GM12878 (cell line): ENCODE measurements at regions not wholly inside any gene's neighbourhood (a gene's known extent, or its start where the extent isn't known, plus 50 kb on each side); places are given as distances from the start of the nearest gene placed in this dataset.

Experiments
- ATAC-seq: fragments of 200-7000 bp; cut with Tn5 transposase; 3 replicates; pipeline ENCODE4 v1.9.1; 2020; ENCODE audit warnings: mild to moderate bottlenecking, moderate library complexity
- BruUV-seq: library from RNA; stranded (reverse); fragments of 400-500 nt; replicated peaks from 2 replicates; lab custom pipeline; 2021; lab: Mats Ljungman, UMichigan
- CTCF ChIA-PET: fragments of 300-600 bp; sonication (Branson Sonifier 250); formaldehyde crosslinking; extraction: SDS; loops from one replicate; lab custom pipeline; 2021; ENCODE audit warnings: inconsistent platforms; lab: Yijun Ruan, JAX
- POLR2A ChIA-PET: fragments of 350-600 bp; formaldehyde crosslinking; extraction: SDS; loops from one replicate; lab custom pipeline; 2021; ENCODE audit warnings: inconsistent platforms; lab: Charles Lee
- RAD21 ChIA-PET: fragments of 300-600 bp; sonication (Branson Sonifier 250); formaldehyde crosslinking; loops from one replicate; lab custom pipeline; 2023; ENCODE audit warnings: antibody characterized with exemption; ENCODE audit not compliant: unreplicated experiment; lab: Charles Lee
- SMC1A ChIA-PET: fragments of 300-600 bp; sonication (Branson Sonifier 250); formaldehyde crosslinking; loops from one replicate; lab custom pipeline; 2023; ENCODE audit not compliant: unreplicated experiment, uncharacterized antibody; lab: Charles Lee
- DNase-seq: peaks from one replicate; pipeline ENCODE4 v3.0.0-alpha.2; 2011; ENCODE audit warnings: low read depth, low spot score
- FAIRE-seq: peaks from 3 replicates; lab custom pipeline; 2011; peaks lifted over from hg19 to GRCh38; lab: Jason Lieb, UNC
- H2AFZ ChIP-seq: 2 replicates; pipeline ENCODE4 v1.6.0; 2011; ENCODE audit warnings: low read depth, low read length, control low read depth; ENCODE audit not compliant: control insufficient read depth
- H3K27ac ChIP-seq: 2 replicates; pipeline ENCODE4 v1.5.1; 2011; ENCODE audit warnings: control low read depth; ENCODE audit not compliant: control insufficient read depth, insufficient read depth
- H3K27me3 ChIP-seq, 2 experiments: replicated peaks in 1 of 2; 2 replicates each; pipeline versions ENCODE4 v1.6.0 to v1.6.1; 2011; ENCODE audit warnings: low read length in 1 of 2; ENCODE audit not compliant: control insufficient read depth in 2 of 2, insufficient read depth in 2 of 2
- H3K36me3 ChIP-seq, 2 experiments: 2 replicates each; pipeline ENCODE4 v1.5.1; 2011; ENCODE audit warnings: low read length in 1 of 2; ENCODE audit not compliant: control insufficient read depth in 2 of 2, insufficient read depth in 2 of 2
- H3K4me1 ChIP-seq: 2 replicates; pipeline ENCODE4 v1.6.1; 2011; ENCODE audit warnings: mild to moderate bottlenecking, low read length, moderate library complexity, mixed read lengths; ENCODE audit not compliant: control insufficient read depth, insufficient read depth
- H3K4me2 ChIP-seq: 2 replicates; pipeline ENCODE4 v1.6.0; 2011; ENCODE audit warnings: control low read depth; ENCODE audit not compliant: control insufficient read depth, insufficient read depth
- H3K4me3 ChIP-seq: fragments of 200-600 bp; sonication (generic); 2 replicates; pipeline ENCODE4 v1.5.1; 2016
- H3K79me2 ChIP-seq: 2 replicates; pipeline ENCODE4 v1.6.0; 2011; ENCODE audit warnings: low read length; ENCODE audit not compliant: control insufficient read depth, insufficient read depth
- H3K9ac ChIP-seq: 2 replicates; pipeline ENCODE4 v1.8.0; 2011; ENCODE audit warnings: low read length, control low read depth, mixed read lengths; ENCODE audit not compliant: control insufficient read depth, insufficient read depth
- H3K9me3 ChIP-seq: replicated peaks from 3 replicates; pipeline ENCODE4 v1.5.1; 2011; ENCODE audit warnings: mild to moderate bottlenecking, low read length; ENCODE audit not compliant: control insufficient read depth, insufficient read depth
- H4K20me1 ChIP-seq: 2 replicates; pipeline ENCODE4 v1.6.0; 2011; ENCODE audit not compliant: control insufficient read depth, insufficient read depth
- CHD1 ChIP-seq: IDR thresholded peaks from 2 replicates; pipeline ENCODE4 v1.6.1; 2012; ENCODE audit warnings: low read depth, low read length, improper control_type of control experiment
- CREB1 ChIP-seq: IDR thresholded peaks from 2 replicates; pipeline ENCODE4 v1.6.1; 2012; ENCODE audit warnings: low read depth, mild to moderate bottlenecking, inconsistent platforms
- HCFC1 ChIP-seq: fragments of 150-350 bp; IDR thresholded peaks from 2 replicates; pipeline ENCODE4 v1.6.1; 2014; ENCODE audit warnings: low read length
- HDAC2 ChIP-seq: fragments of 200-600 bp; sonication (generic); IDR thresholded peaks from 2 replicates; pipeline ENCODE4 v1.6.1; 2017
- NR2F1 ChIP-seq: fragments of 450-650 bp; conservative IDR thresholded peaks from 2 replicates; pipeline ENCODE4 v1.6.1; 2017; ENCODE audit warnings: mild to moderate bottlenecking
- POU2F2 ChIP-seq: IDR thresholded peaks from 3 replicates; pipeline ENCODE4 v1.6.1; 2011; ENCODE audit warnings: low read depth, mild to moderate bottlenecking, low read length, borderline replicate concordance
- RAD21 ChIP-seq: IDR thresholded peaks from 2 replicates; pipeline ENCODE4 v1.6.1; 2011; ENCODE audit warnings: mild to moderate bottlenecking, low read depth, low read length, moderate library complexity; ENCODE audit not compliant: insufficient read depth
- SMC3 ChIP-seq: IDR thresholded peaks from 2 replicates; pipeline ENCODE4 v1.6.1; 2011; ENCODE audit warnings: low read length, improper control_type of control experiment, borderline replicate concordance
- ZZZ3 ChIP-seq: IDR thresholded peaks from 2 replicates; pipeline ENCODE4 v1.6.1; 2011; ENCODE audit warnings: low read depth; ENCODE audit not compliant: control insufficient read depth, insufficient read length
- WGBS: methylation state at CpG from one replicate; pipeline ENCODE4 v1.1.6; 2016; ENCODE audit warnings: low lambda C conversion rate; ENCODE audit not compliant: insufficient replicate concordance, insufficient coverage; ENCODE audit errors: missing lambda C conversion rate; 5-methylcytosine and 5-hydroxymethylcytosine counted together
- in situ Hi-C: fragments of 300-500 bp; cut with MboI; formaldehyde crosslinking; loops from 9 replicates; pipeline ENCODE4 v1.14.3; 2018; ENCODE audit warnings: mixed read lengths
- intact Hi-C: fragments of 100-400 bp; cut with micrococcal nuclease; formaldehyde crosslinking; loops from one replicate; pipeline ENCODE4 v1.14.2; 2022; ENCODE audit not compliant: unreplicated experiment
- TF ChIP-seq, protein P1 (sequence below): fragments of 450-650 bp; IDR thresholded peaks from 2 replicates; pipeline ENCODE4 v1.6.1; 2014; ENCODE audit warnings: mild to moderate bottlenecking
- TF ChIP-seq, protein P2 (sequence below): fragments of 450-650 bp; IDR thresholded peaks from 2 replicates; pipeline ENCODE4 v1.6.1; 2016; ENCODE audit warnings: mild to moderate bottlenecking
- TF ChIP-seq, protein P3 (sequence below): fragments of 450-650 bp; IDR thresholded peaks from 2 replicates; pipeline ENCODE4 v1.6.1; 2017; ENCODE audit warnings: borderline replicate concordance
- TF ChIP-seq, protein P4 (sequence below): fragments of 150-350 bp; IDR thresholded peaks from 2 replicates; pipeline ENCODE4 v1.6.1; 2016; ENCODE audit warnings: low read depth, low read length
- TF ChIP-seq, protein P5 (sequence below): fragments of 450-650 bp; IDR thresholded peaks from 2 replicates; pipeline ENCODE4 v1.6.1; 2017; ENCODE audit warnings: antibody characterized with exemption, mild to moderate bottlenecking, moderate library complexity

DNA sequence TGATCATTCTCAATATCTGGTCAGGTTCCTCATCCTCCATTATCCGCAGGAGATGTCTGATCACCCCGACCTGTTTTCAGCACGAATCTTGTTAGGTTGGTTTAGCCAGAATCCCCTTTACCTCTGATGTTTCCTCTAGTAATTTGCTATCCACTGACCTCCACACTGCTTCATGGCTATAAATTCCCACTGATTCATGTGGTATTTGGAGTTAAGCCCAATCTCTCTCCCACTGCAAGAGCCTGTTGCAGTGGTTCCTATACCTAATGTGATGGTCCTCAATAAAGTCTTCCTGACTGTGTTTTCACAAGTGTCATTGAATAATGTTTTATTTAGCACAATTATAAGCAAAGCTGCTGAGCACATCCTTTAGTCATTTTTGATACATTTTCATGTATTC is 124.8 kb upstream of the CNTN3 start:
- H2AFZ ChIP-seq, result no peak overlapping the region

More for the DNA sequence above, 124.8 kb upstream of the CNTN3 start:
- 12% methylated on average over 3 of the region's 3 CpGs for whole genome bisulfite sequencing
- TF ChIP-seq NR2F1 (no peak), CREB1 (no peak), HCFC1 (no peak), RAD21 (no peak), ZZZ3 (no peak), SMC3 (no peak), HDAC2 (no peak), POU2F2 (no peak), CHD1 (no peak)
- TF ChIP-seq, protein P1, sequence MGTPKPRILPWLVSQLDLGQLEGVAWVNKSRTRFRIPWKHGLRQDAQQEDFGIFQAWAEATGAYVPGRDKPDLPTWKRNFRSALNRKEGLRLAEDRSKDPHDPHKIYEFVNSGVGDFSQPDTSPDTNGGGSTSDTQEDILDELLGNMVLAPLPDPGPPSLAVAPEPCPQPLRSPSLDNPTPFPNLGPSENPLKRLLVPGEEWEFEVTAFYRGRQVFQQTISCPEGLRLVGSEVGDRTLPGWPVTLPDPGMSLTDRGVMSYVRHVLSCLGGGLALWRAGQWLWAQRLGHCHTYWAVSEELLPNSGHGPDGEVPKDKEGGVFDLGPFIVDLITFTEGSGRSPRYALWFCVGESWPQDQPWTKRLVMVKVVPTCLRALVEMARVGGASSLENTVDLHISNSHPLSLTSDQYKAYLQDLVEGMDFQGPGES, result no peak
- TF ChIP-seq, protein P2, sequence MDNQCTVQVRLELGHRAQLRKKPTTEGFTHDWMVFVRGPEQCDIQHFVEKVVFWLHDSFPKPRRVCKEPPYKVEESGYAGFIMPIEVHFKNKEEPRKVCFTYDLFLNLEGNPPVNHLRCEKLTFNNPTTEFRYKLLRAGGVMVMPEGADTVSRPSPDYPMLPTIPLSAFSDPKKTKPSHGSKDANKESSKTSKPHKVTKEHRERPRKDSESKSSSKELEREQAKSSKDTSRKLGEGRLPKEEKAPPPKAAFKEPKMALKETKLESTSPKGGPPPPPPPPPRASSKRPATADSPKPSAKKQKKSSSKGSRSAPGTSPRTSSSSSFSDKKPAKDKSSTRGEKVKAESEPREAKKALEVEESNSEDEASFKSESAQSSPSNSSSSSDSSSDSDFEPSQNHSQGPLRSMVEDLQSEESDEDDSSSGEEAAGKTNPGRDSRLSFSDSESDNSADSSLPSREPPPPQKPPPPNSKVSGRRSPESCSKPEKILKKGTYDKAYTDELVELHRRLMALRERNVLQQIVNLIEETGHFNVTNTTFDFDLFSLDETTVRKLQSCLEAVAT, result no peak
- TF ChIP-seq, protein P3, sequence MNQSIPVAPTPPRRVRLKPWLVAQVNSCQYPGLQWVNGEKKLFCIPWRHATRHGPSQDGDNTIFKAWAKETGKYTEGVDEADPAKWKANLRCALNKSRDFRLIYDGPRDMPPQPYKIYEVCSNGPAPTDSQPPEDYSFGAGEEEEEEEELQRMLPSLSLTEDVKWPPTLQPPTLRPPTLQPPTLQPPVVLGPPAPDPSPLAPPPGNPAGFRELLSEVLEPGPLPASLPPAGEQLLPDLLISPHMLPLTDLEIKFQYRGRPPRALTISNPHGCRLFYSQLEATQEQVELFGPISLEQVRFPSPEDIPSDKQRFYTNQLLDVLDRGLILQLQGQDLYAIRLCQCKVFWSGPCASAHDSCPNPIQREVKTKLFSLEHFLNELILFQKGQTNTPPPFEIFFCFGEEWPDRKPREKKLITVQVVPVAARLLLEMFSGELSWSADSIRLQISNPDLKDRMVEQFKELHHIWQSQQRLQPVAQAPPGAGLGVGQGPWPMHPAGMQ, result no peak
- TF ChIP-seq, protein P4, sequence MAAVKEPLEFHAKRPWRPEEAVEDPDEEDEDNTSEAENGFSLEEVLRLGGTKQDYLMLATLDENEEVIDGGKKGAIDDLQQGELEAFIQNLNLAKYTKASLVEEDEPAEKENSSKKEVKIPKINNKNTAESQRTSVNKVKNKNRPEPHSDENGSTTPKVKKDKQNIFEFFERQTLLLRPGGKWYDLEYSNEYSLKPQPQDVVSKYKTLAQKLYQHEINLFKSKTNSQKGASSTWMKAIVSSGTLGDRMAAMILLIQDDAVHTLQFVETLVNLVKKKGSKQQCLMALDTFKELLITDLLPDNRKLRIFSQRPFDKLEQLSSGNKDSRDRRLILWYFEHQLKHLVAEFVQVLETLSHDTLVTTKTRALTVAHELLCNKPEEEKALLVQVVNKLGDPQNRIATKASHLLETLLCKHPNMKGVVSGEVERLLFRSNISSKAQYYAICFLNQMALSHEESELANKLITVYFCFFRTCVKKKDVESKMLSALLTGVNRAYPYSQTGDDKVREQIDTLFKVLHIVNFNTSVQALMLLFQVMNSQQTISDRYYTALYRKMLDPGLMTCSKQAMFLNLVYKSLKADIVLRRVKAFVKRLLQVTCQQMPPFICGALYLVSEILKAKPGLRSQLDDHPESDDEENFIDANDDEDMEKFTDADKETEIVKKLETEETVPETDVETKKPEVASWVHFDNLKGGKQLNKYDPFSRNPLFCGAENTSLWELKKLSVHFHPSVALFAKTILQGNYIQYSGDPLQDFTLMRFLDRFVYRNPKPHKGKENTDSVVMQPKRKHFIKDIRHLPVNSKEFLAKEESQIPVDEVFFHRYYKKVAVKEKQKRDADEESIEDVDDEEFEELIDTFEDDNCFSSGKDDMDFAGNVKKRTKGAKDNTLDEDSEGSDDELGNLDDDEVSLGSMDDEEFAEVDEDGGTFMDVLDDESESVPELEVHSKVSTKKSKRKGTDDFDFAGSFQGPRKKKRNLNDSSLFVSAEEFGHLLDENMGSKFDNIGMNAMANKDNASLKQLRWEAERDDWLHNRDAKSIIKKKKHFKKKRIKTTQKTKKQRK, result no peak
- TF ChIP-seq, protein P5, sequence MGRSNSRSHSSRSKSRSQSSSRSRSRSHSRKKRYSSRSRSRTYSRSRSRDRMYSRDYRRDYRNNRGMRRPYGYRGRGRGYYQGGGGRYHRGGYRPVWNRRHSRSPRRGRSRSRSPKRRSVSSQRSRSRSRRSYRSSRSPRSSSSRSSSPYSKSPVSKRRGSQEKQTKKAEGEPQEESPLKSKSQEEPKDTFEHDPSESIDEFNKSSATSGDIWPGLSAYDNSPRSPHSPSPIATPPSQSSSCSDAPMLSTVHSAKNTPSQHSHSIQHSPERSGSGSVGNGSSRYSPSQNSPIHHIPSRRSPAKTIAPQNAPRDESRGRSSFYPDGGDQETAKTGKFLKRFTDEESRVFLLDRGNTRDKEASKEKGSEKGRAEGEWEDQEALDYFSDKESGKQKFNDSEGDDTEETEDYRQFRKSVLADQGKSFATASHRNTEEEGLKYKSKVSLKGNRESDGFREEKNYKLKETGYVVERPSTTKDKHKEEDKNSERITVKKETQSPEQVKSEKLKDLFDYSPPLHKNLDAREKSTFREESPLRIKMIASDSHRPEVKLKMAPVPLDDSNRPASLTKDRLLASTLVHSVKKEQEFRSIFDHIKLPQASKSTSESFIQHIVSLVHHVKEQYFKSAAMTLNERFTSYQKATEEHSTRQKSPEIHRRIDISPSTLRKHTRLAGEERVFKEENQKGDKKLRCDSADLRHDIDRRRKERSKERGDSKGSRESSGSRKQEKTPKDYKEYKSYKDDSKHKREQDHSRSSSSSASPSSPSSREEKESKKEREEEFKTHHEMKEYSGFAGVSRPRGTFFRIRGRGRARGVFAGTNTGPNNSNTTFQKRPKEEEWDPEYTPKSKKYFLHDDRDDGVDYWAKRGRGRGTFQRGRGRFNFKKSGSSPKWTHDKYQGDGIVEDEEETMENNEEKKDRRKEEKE, result no peak
- TF ChIP-seq, all 136 proteins: peak for 0
- intact Hi-C loops (no loop called here), in situ Hi-C loops (no loop called here)
- CTCF ChIA-PET, result no interaction called here
- Histone ChIP-seq H3K4me1 (no peaks in the 10 kb centered on the region), H3K36me3 (no peaks in the 10 kb centered on the region), H3K27me3 (no peaks in the 10 kb centered on the region), H3K27ac (no peak overlapping the region), H3K4me3 (no peak overlapping the region), H4K20me1 (no peaks in the 10 kb centered on the region), H3K9me3 (no peaks in the 10 kb centered on the region), H3K9ac (no peak overlapping the region), H3K4me2 (no peak overlapping the region), H3K79me2 (no peaks in the 10 kb centered on the region)
- FAIRE-seq, result no peak
- BruUV-seq, result no TSS peak
- POLR2A ChIA-PET, result no interaction called here
- SMC1A ChIA-PET, result no interaction called here
- no peak for ATAC-seq
- DNase-seq, result no peak
- RAD21 ChIA-PET, result no interaction called here
